NT2/D1 (cell line): ENCODE measurements at regions not wholly inside any gene's neighbourhood (a gene's known extent, or its start where the extent isn't known, plus 50 kb on each side); places are given as distances from the start of the nearest gene placed in this dataset.

ENCODE experiments used
- SUZ12 ChIP-seq: IDR thresholded peaks from 2 replicates; pipeline ENCODE4 v1.6.1; 2011; ENCODE audit not compliant: insufficient read length, insufficient read depth; ENCODE audit errors: extremely low read depth
- YY1 ChIP-seq: IDR thresholded peaks from 2 replicates; pipeline ENCODE4 v1.6.1; 2011; ENCODE audit not compliant: insufficient read length, insufficient read depth
- ZNF274 ChIP-seq: IDR thresholded peaks from 2 replicates; pipeline ENCODE4 v1.6.1; 2011; ENCODE audit warnings: mild to moderate bottlenecking, low read depth, low read length

DNA sequence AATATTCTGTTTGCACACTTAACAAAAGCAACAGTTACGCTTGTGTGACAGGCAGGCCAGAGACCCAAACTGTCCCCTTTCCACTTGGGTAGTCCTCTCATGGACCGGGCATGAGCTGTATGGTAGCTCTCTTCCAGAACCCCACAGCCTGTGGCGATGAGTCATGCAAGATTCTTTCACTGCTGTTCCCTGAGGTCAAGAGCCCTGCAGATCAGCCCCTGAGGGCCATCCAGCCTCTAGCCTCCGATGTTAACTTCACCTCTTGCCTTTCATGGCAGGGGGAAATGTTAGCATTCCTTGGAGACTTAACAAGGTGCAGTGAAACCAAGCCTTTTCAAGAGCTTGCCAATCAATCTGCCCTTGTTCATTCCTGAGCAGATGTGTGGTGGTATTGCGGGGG is 63.2 kb upstream of the DEUP1 start:
- no peak for TF ChIP-seq YY1
- no peak for TF ChIP-seq SUZ12
- no peak for TF ChIP-seq ZNF274
